ENCODE measurements at regions not wholly inside any gene's neighbourhood (a gene's known extent, or its start where the extent isn't known, plus 50 kb on each side); places are given as distances from the start of the nearest gene placed in this dataset.
A peak's percentile ranks its signal among the peaks of the same experiment; 100 is the strongest.

DNA sequence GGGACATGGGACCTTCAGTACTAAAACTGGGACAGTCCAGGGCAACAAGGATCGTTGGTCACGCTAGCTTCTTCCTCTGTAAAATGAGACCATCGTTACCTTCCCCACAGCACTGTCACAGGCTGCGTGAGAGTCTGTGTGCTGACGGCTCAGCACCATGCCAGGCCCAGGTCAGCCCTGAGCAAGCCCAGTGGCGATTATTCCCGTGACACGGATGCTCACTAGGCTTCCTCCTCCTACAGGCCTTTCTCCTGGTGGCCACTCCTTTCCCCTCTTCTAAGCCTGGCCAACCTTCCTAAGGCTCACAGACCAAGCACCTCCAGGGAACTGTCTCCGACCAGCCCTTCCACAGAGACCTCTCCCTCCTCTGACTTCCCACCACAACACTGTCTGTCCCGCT is 69.3 kb upstream of the RUNX3 start:
- no peak for DNase-seq

- no peak for DNase-seq
Observed at GRCh38 chr1:24998563-24999245, 68.6 kb upstream of the RUNX3 start.

DNA sequence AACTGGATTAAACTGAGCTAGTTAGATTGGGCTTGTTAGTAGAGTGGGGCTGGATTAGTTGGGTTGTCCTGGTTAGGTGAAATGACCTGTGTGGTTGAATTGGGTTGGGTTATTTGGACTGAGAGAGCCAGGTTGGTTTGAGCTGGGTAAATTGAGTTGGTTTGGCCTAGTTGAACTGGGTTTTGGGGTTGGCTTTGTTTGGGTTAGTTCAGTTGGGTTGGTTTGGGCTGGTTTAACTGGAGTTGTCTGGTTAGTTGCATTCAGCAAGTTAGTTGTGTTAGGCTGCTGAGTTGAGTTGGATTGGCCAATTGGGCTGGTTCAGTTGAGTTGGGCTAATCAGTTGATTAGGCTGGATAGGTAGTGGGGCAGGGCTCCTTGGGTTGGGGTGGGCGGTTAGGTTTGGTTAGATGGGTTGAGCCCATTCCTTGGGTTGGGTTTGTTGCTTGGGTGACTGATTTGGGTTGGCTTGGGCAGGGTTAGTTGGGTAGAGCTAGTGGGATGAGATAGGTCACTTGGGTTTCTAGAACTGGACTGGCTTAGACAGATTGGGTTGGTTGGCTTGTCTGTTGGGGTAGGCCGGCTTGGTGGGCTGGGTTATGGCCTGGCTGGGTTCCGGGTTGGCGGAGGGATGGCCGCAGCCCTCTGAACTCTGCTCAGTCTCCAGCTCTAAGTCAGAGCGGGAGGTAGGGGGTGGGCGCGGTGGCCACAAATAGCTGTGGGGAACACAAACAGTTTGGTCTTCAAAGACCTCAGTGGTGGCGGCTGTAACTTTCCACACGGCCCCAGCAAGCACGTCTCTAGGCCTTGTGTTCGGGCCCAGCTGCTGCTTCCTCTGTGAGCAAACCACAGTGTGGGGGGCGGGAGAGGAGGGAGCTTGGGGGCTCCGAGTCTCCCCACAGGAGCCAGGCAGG is 67.2 kb upstream of the RUNX3 start:
- DNase-seq = no peak

- DNase-seq = no peak
Observed at GRCh38 chr1:24996456-24996855, 66.4 kb upstream of the RUNX3 start.

DNA sequence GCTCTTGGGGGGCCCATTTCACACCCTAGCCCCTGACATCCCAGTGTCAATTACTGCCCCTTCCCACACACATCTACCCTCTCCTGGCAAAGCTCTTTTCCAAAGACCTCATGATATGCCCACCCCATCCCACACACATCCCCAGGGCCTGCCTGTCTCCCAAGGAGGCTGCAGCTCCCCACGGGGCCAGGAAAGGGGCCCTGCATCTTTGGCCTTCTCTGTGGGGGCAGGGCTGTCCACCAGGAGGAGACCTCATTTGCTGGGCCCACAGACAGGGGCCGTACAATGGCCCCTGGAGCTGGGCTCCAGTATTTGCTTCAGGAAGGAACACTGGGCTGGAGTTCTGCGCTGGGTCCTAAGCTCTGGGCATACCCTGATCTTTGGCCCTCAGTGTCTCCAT is 65.6 kb upstream of the RUNX3 start:
- DNase-seq = no peak

DNA sequence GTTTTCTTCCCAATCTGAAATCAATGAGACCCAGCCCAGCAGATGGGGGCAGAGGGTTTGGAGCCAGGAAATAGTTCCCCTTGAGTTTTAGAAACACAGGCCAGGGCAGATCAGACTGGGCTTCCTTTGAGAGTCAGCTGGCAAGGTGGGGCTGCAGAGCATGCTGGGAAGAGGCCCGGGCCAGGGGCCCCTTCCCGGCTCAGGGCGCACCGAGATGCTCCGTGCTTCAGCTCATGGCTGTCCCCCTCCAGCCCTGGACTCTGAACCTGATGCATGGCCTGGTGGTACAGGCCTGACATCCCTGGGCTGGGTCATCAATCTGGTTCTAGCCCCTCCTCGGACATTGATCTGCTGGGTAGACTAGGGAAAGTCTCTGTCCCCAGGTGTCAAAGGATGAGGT is 65.1 kb upstream of the RUNX3 start:
- no peak for DNase-seq

- DNase-seq = no peak
Observed at GRCh38 chr1:24993871-24994580, 64.0 kb upstream of the RUNX3 start.

- no peak for DNase-seq
Observed at GRCh38 chr1:24992761-24993211, 62.7 kb upstream of the RUNX3 start.

- no peak for DNase-seq
Observed at GRCh38 chr1:24992124-24992760, 62.2 kb upstream of the RUNX3 start.

- DNase-seq = peak; percentile 54
Observed at GRCh38 chr1:24991697-24992096, 61.6 kb upstream of the RUNX3 start.

GRCh38 chr1:24990779-24991641 is 60.9 kb upstream of the RUNX3 start:
- peak; percentile 39 for DNase-seq

GRCh38 chr1:24990136-24990535 is 60.1 kb upstream of the RUNX3 start:
- no peak for DNase-seq

DNA sequence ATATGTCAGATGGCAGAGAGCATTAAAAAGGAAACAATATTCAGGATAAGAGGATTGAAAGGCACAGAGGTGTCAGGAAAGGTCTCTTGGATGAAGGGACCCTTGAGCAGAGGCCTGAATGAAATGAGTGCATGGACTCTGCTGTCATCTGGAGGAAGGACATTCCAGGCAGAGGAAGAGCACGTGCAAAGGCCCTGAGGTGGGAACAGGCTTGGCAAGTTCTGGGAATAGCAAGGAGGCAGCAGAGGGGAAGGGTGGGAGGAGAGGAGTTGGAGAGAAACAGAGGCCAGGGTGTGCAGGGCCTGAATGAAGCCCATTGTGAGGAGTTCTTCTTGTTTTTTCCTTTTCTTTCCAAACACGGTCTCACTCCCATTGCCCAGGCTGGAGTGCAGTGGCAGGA is 59.0 kb upstream of the RUNX3 start:
- no peak for DNase-seq

GRCh38 chr1:24988558-24988912 is 58.5 kb upstream of the RUNX3 start:
- DNase-seq = no peak

- no peak for DNase-seq
Observed at GRCh38 chr1:24987875-24988557, 57.9 kb upstream of the RUNX3 start.

GRCh38 chr1:24987424-24987823 is 57.3 kb upstream of the RUNX3 start:
- no peak for DNase-seq

DNA sequence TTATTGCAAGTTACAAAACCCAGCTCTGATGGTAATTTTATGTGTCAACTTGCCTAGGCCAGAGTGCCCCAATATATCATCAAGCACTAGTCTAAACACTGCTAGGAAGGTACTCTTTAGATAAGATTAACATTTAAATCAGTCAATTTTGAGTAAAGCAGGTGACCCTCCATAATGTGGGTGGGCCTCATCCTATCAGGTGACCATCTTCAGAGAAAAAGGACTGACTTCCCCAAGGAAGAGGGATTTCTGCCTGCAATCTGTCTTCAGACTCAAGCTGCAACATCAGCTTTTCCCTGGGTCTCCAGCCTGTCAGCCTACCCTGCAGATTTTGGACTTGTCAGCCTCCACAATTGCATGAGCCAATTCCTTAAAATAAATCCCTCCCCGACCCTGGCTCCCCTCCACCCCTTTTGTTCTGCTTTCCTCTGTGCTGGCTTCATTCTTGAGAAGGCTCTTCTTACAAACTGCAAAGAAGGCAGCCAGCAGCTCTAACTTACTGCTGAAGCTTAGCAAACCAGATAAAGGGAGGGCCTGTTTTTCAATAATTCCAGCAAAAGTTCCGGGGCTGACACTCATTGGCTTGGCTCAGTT is 56.4 kb upstream of the RUNX3 start:
- DNase-seq = peak; percentile 47

- DNase-seq = no peak
Observed at GRCh38 chr1:24985737-24986136, 55.7 kb upstream of the RUNX3 start.

- no peak for DNase-seq
Observed at GRCh38 chr1:24984800-24985522, 54.9 kb upstream of the RUNX3 start.

DNA sequence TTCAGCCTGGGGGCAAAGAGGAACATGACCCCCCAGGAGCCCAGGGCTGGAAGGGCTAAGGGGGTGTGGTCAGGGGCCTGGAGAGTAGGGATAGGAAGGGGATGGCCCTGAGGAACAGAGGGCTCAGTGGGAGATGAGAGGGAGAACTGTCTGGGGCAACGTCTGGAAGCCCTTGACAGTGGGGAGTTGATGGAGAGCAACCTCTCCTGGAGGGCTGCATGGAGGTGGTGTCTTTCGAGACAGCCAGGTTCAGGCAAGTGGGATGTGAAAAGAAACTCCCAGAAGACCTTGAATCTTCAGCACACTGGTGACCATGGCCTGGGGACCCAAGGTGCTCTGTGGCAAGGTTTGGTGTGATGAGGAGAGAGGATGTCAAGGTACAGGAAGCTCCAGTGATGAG is 54.2 kb upstream of the RUNX3 start:
- DNase-seq = no peak
